GM19328 (cell line): ENCODE measurements at regions not wholly inside any gene's neighbourhood (a gene's known extent, or its start where the extent isn't known, plus 50 kb on each side); places are given as distances from the start of the nearest gene placed in this dataset.

Experiments used
- ATAC-seq: cut with Tn5 transposase; IDR thresholded peaks from one replicate; pipeline ENCODE4 v1.9.1; 2021; ENCODE audit warnings: mild to moderate bottlenecking, moderate library complexity; ENCODE audit not compliant: unreplicated experiment

GRCh38 chr6:164926686-164927085, 382.7 kb downstream of the C6orf118 start:
- no peak for ATAC-seq

- ATAC-seq: no peak
These were observed 383.5 kb downstream of the C6orf118 start for GRCh38 chr6:164925681-164926530.

GRCh38 chr6:164924674-164925073, 384.7 kb downstream of the C6orf118 start:
- no peak for ATAC-seq

- ATAC-seq: no peak
These were observed 392.2 kb downstream of the C6orf118 start for GRCh38 chr6:164917211-164917610.

GRCh38 chr6:164916087-164916486, 393.3 kb downstream of the C6orf118 start:
- ATAC-seq: no peak

GRCh38 chr6:164911873-164912580, 397.4 kb downstream of the C6orf118 start:
- no peak for ATAC-seq

GRCh38 chr6:164911151-164911550, 398.3 kb downstream of the C6orf118 start:
- no peak for ATAC-seq

- no peak for ATAC-seq
These were observed 402.6 kb downstream of the C6orf118 start for GRCh38 chr6:164906766-164907165.

- ATAC-seq: no peak
These were observed 404.1 kb downstream of the C6orf118 start for GRCh38 chr6:164905311-164905710.

GRCh38 chr6:164898412-164898811, 411.0 kb downstream of the C6orf118 start:
- ATAC-seq: no peak

- no peak for ATAC-seq
These were observed 411.7 kb downstream of the C6orf118 start for GRCh38 chr6:164897523-164898235.

- no peak for ATAC-seq
These were observed 419.4 kb downstream of the C6orf118 start for GRCh38 chr6:164889980-164890379.

GRCh38 chr6:164887660-164888059, 421.7 kb downstream of the C6orf118 start:
- ATAC-seq: no peak

- no peak for ATAC-seq
These were observed 427.2 kb downstream of the C6orf118 start for GRCh38 chr6:164882236-164882635.

GRCh38 chr6:164871783-164872182, 437.6 kb downstream of the C6orf118 start:
- no peak for ATAC-seq

GRCh38 chr6:164870164-164870563, 439.2 kb downstream of the C6orf118 start:
- no peak for ATAC-seq

GRCh38 chr6:164861967-164862366, 447.4 kb downstream of the C6orf118 start:
- no peak for ATAC-seq

- no peak for ATAC-seq
These were observed 449.6 kb downstream of the C6orf118 start for GRCh38 chr6:164859816-164860215.

- no peak for ATAC-seq
These were observed 453.3 kb downstream of the C6orf118 start for GRCh38 chr6:164856138-164856537.

GRCh38 chr6:164855281-164855680, 454.1 kb downstream of the C6orf118 start:
- no peak for ATAC-seq

- no peak for ATAC-seq
These were observed 454.9 kb downstream of the C6orf118 start for GRCh38 chr6:164854526-164854925.

GRCh38 chr6:164845773-164846172, 463.6 kb downstream of the C6orf118 start:
- ATAC-seq: no peak
